ENCODE measurements at regions not wholly inside any gene's neighbourhood (a gene's known extent, or its start where the extent isn't known, plus 50 kb on each side); places are given as distances from the start of the nearest gene placed in this dataset.
"Not testable (repeated sequence)": the region's sequence is repeated elsewhere in the genome, so short reads cannot be mapped to it uniquely, and the experiment has no call there.

DNA sequence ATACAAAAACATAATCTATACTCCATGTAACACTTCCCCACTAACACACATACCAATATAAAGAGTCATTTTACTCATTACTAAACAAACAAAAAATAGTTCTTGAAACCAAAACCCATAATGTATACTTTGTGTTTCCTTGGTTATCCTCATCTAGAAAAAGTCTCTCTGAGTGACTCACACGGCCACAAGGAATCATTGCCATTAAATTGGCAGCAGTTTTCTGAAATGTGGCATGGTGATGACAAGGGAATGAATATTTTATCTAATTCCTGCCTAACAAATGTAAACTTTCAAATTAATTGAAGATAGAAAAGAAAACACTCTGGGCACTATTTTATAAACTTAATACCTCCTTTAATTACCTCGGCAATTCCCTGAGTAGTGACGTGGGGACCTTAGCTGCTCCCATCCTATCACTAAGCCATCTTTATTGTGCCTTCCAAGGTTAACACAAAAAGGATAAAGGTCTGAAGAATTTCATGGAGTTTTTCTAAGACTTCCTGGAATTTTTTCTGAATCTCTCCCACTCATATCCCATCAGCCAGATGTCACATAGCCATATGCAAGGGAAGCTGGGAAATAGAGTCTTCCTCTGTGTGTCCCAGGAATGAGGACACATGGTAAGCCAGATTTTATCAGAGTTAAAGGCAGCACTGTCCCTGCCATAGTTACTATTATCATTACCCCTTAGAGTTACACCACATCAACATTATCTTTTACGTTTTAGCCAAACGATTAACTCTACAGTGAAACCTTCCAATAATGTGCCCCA is 857.2 kb upstream of the TENM4 start:
- no peak overlapping the region for H3K27ac Mint-ChIP-seq
- no peaks in the 10 kb centered on the region for H3K36me3 Mint-ChIP-seq (ENCODE audit: low read depth)
- POLR2A ChIA-PET, result no interaction called here
- DNase-seq, result no peak
- no peaks in the 10 kb centered on the region for H3K27me3 Mint-ChIP-seq
- H3K4me3 Mint-ChIP-seq, result no peak overlapping the region
- CTCF ChIA-PET, result no interaction called here
- H3K9me3 Mint-ChIP-seq, result peaks cover 8% of the 10 kb centered on the region
- H3K4me1 Mint-ChIP-seq, result no peaks in the 10 kb centered on the region

DNA sequence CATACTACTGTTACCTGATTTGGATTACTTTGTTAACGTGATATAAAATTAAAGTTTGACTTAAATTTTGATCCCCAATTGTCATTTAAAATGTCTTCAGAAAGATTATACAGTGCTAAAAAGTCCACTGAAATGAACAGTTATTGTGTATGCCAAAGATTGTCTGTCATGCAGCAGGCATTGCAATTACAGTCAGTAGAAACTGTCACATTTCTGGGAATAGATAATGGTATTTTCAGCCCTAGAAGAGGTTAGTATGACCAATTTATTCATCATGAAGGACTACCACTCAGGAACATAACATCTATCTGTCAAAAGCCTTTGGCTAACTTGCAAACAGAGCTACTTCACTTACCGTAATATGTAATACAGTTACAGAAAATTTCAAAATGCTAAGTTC is 852.5 kb upstream of the TENM4 start:
- Mint-ChIP-seq H3K9me3 (peaks cover 2% of the 10 kb centered on the region), H3K27me3 (no peaks in the 10 kb centered on the region), H3K36me3 (ENCODE audit: low read depth) (no peaks in the 10 kb centered on the region), H3K4me3 (no peak overlapping the region), H3K4me1 (no peaks in the 10 kb centered on the region), H3K27ac (no peak overlapping the region)
- DNase-seq, result no peak
- ChIA-PET POLR2A (no interaction called here), CTCF (no interaction called here)

DNA sequence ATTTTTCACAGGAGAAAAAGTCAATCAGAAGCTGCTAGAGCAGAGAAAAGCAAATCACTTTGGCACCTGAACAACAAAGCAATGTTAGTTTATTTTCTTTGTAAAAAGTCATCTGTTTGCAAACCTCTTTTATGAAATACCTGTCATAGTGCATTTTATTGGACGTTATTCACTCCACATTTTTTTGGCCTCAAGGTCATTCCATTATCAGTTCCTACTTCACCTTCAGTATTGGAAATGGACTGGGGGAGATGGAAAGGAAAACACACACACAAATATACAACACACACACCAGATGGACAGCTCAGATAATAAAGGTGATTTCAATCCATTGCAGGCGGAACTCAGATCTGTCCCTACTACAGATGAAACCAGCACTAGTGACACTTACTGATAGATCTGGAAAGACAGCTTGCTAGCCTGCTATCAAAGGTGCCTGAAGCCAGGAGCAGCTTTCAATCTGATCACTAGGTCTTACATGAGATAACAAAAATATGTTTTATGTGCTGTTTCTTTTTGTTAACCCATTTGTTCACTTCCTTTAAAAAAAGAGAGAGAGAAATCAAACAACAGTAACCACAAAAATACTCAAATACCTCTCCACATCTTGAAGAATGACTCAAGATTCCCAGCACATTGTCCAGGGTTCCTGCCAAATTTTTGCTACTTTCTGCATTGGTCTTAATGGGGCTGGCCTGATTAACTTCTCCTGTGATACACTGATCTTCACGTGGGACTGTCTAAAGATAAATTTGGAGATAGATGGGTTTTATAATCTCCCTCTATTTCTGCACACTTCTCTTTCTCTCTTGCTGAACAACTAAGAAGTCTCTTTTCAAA is 844.3 kb upstream of the TENM4 start:
- Mint-ChIP-seq H3K27ac (no peak overlapping the region), H3K4me3 (no peak overlapping the region), H3K9me3 (peaks cover 2% of the 10 kb centered on the region), H3K4me1 (no peaks in the 10 kb centered on the region), H3K36me3 (ENCODE audit: low read depth) (no peaks in the 10 kb centered on the region), H3K27me3 (no peaks in the 10 kb centered on the region)
- ChIA-PET CTCF (no interaction called here), POLR2A (no interaction called here)
- DNase-seq, result no peak

DNA sequence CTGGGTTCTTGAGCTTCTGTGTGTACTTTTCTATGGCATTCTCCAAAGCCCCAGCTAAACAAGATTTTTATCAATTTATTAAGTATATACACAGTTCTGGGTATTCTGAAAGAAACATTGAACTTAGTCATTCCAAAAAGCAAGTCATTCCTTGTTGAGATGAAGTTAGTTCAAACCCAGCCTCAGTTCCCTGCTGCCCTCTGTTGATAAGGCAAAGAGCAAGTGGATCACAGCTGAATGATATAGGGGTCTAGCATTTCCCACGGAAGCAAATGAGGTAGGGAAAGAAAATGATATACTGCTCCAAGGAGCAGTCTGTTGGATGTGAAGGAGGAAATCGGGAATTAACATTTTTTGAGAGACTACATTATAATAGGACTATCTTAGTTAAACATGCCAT is 841.8 kb upstream of the TENM4 start:
- H3K36me3 Mint-ChIP-seq (ENCODE audit: low read depth), result no peaks in the 10 kb centered on the region
- CTCF ChIA-PET, result no interaction called here

DNA sequence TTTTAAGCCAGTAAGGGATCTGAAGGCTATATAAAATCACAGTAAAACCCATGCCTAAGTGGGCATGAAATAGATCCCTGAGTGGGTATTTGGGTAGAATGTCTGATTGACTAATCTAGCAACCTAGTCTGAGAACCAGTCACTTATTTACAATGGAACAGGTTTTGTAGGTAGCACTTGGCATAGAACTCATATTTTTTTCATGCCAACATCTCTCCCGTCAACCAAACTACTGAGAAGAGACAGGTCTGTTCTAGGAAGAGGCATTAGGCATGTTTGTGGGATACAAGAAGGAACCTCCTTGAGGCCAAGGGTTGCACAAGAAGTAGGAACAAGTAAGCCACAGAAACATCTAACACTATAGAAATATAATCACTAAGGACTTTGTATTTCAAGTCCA is 840.4 kb upstream of the TENM4 start:
- POLR2A ChIA-PET, result no interaction called here
- DNase-seq, result no peak
- Mint-ChIP-seq H3K36me3 (ENCODE audit: low read depth) (no peaks in the 10 kb centered on the region), H3K4me1 (no peaks in the 10 kb centered on the region), H3K9me3 (peaks cover 2% of the 10 kb centered on the region), H3K27ac (no peak overlapping the region), H3K27me3 (no peaks in the 10 kb centered on the region), H3K4me3 (no peak overlapping the region)
- CTCF ChIA-PET, result no interaction called here

More for the DNA sequence above, 841.8 kb upstream of the TENM4 start:
- no peaks in the 10 kb centered on the region for H3K4me1 Mint-ChIP-seq
- peaks cover 2% of the 10 kb centered on the region for H3K9me3 Mint-ChIP-seq
- no peaks in the 10 kb centered on the region for H3K27me3 Mint-ChIP-seq
- H3K27ac Mint-ChIP-seq, result no peak overlapping the region
- POLR2A ChIA-PET, result no interaction called here
- no peak for DNase-seq
- no peak overlapping the region for H3K4me3 Mint-ChIP-seq

DNA sequence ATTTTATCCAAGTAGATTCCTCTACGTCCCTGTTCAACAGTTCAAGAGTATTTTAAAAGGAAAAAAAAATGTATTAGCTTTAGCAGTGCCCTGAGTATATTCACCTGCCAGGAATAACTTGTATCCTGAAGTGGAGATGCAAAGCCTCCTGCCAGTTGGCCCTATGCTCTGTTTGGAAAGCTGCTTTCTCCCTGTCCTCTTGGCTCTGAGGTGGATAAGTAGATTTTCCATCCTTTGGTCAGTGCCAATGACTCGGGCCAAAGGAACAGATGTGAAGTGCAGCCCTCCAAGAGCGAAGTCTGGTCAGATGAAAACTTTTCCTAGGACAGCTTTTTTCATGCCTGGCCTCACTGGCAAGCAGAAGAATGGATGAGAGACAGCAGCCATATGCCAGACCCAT is 839.9 kb upstream of the TENM4 start:
- no peak for DNase-seq
- Mint-ChIP-seq H3K4me3 (no peak overlapping the region), H3K27ac (no peak overlapping the region), H3K27me3 (no peaks in the 10 kb centered on the region), H3K36me3 (ENCODE audit: low read depth) (no peaks in the 10 kb centered on the region), H3K9me3 (peaks cover 2% of the 10 kb centered on the region), H3K4me1 (no peaks in the 10 kb centered on the region)
- ChIA-PET CTCF (no interaction called here), POLR2A (no interaction called here)

DNA sequence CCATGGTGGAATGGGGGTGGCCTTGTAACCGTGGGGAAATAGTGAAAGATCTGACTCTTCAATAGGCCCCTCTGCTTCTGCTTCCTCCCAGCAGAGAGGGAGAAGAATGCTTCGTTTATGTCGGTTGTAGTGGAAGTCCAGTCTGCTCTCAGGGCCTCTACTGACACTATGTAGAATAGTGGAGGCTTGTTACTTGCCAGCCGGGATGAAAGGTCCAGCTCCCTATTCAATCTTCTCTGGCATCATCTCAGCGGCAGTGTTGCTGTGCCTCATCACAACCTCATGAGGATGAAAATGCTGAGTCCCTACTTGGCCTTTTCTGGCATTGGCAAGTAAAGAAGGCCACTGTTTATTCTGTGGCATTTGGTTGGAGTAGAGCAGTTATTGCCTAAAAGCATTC is 820.9 kb upstream of the TENM4 start:
- H3K4me1 Mint-ChIP-seq, result no peaks in the 10 kb centered on the region
- H3K9me3 Mint-ChIP-seq, result peaks cover 7% of the 10 kb centered on the region
- no peaks in the 10 kb centered on the region for H3K27me3 Mint-ChIP-seq
- no peak for DNase-seq
- CTCF ChIA-PET, result no interaction called here
- H3K27ac Mint-ChIP-seq, result no peak overlapping the region
- POLR2A ChIA-PET, result no interaction called here
- H3K4me3 Mint-ChIP-seq, result no peak overlapping the region
- H3K36me3 Mint-ChIP-seq (ENCODE audit: low read depth), result no peaks in the 10 kb centered on the region

DNA sequence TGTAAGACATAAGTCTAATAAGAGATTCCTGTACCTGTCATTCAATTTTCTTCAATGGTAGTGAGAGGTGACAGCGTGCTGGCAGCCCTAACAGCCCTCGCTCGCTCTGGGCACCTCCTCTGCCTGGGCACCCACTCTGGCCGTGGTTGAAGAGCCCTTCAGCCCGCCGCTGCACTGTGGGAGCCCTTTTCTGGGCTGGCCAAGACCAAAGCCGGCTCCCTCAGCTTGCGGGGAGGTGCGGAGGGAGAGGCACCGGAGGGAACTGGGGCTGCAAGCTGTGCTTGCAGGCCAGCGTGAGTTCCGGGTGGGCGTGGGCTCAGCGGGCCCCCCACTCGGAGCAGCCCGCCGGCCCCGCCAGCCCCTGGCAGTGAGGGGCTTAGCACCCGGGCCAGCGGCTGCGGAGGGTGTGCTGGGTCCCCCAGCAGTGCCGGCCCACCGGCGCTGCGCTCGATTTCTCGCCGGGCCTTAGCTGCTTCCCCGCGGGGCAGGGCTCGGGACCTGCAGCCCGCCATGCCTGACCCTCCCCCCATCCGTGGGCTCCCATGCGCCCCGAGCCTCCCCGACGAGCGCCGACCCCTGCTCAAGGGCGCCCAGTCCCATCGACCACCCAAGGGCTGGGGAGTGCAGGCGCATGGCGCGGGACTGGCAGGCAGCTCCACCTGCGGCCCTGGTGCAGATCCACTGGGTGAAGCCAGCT is 816.6 kb upstream of the TENM4 start:
- H3K4me1 Mint-ChIP-seq; H3K27ac Mint-ChIP-seq; CTCF ChIA-PET; POLR2A ChIA-PET; H3K4me3 Mint-ChIP-seq; DNase-seq; H3K36me3 Mint-ChIP-seq (ENCODE audit: low read depth); H3K27me3 Mint-ChIP-seq: not testable (repeated sequence)
- H3K9me3 Mint-ChIP-seq, result peaks cover 11% of the 10 kb centered on the region

DNA sequence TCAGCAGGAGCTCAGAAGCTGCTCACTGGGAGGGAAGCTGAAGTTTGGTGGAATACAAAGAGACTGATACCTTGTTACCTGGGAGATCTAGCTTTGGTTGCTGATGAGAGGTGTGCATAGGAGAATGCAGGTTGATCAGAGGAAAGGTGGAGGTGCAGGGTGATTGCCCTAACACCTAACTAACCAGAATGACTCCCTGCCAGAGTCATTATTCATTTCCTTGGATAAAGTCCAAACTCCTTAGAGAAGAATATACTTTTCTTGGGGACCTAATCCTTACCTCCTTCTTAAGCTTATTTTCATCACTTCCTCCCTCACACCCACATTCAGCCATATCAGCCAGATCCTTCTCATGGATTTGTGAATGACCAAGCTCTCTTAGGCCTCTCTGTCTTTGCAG is 814.2 kb upstream of the TENM4 start:
- Mint-ChIP-seq H3K27ac (no peak overlapping the region), H3K4me1 (no peaks in the 10 kb centered on the region), H3K36me3 (ENCODE audit: low read depth) (no peaks in the 10 kb centered on the region), H3K4me3 (no peak overlapping the region), H3K9me3 (peaks cover 11% of the 10 kb centered on the region), H3K27me3 (no peaks in the 10 kb centered on the region)
- POLR2A ChIA-PET, result no interaction called here
- CTCF ChIA-PET, result no interaction called here
- DNase-seq, result no peak

DNA sequence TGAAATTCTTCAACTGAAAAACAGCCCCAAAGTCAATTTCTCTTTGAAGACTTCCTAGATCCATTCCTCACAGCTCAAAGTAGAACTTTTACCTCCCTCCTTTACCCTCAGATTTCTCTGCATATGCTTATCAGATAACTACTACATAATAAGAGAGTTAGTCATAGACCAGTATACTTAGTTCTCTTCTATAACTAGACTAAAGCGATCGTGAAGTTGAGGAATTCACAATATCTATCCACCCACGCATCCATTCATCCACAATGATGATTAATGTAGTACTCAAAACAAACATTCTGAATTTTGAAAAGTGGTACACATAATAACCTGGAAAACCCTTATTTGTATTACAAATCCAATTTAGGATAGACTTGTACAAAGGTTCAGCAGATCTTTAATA is 800.9 kb upstream of the TENM4 start:
- ChIA-PET CTCF (no interaction called here), POLR2A (no interaction called here)
- Mint-ChIP-seq H3K4me1 (no peaks in the 10 kb centered on the region), H3K4me3 (no peak overlapping the region), H3K27me3 (no peaks in the 10 kb centered on the region), H3K27ac (no peak overlapping the region), H3K36me3 (ENCODE audit: low read depth) (no peaks in the 10 kb centered on the region), H3K9me3 (peaks cover 3% of the 10 kb centered on the region)
- DNase-seq, result no peak

DNA sequence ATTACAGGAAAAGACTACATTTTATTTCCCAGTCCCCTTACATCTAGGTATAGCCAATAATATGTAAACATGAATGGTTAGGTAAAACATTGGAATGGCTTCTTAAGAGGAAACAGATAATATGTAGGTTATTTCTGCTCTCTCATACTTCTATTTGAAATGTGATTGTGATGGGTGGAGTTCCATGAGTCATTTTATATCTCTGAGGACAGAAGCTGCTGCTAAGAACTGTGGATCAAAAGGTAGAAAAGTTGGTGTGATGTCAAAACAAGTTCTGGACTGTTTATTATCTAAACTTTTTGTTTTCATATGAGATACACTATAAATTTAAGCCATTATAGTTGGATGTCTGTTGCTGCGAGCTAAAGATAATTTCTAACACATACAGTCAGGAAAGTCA is 799.4 kb upstream of the TENM4 start:
- Mint-ChIP-seq H3K4me3 (no peak overlapping the region), H3K36me3 (ENCODE audit: low read depth) (no peaks in the 10 kb centered on the region), H3K4me1 (no peaks in the 10 kb centered on the region), H3K27me3 (no peaks in the 10 kb centered on the region), H3K27ac (no peak overlapping the region), H3K9me3 (no peaks in the 10 kb centered on the region)
- DNase-seq, result no peak
- ChIA-PET POLR2A (no interaction called here), CTCF (no interaction called here)

DNA sequence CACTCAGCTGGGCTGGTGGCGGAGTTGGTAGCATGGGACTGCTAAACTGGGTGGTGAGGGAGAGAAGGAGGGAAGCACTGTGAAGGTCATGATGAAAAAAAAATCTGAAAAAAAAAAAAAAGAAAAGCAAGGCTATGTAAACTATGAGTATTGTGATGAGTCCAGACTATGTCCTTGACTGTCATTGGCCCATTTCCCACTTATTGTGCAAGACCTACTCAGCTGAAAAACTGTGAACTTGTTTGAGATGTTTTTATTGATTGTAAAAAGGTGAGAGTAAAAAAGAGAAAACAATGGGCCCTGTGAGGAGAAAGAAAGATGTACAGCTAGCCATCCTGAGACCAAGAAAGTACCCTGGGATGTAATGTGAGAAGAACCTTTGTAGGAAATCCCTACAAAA is 798.4 kb upstream of the TENM4 start:
- Mint-ChIP-seq H3K9me3 (peaks cover 2% of the 10 kb centered on the region), H3K36me3 (ENCODE audit: low read depth) (no peaks in the 10 kb centered on the region), H3K4me1 (no peaks in the 10 kb centered on the region), H3K27me3 (no peaks in the 10 kb centered on the region), H3K27ac (no peak overlapping the region), H3K4me3 (no peak overlapping the region)
- POLR2A ChIA-PET, result no interaction called here
- DNase-seq, result no peak
- CTCF ChIA-PET, result no interaction called here

DNA sequence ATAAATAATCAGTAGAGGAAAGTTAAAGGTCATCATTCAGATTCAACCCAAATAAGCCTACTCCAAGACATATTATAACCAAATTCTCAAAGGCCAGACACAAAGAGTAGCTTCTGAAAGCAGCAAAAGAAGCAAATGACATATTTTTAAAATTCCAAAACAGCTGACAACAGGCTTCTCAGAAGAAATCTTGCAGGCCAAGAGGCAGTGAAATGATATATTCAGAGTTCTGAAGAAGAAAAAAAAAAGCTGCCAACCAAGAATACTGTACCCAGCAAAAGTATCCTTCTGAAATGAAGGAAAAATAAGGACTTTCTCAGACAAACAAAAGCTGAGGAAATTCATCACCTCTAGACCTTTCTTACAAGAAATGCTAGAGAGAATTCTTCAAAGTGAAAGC is 787.1 kb upstream of the TENM4 start:
- ChIA-PET CTCF (no interaction called here), POLR2A (no interaction called here)
- Mint-ChIP-seq H3K27me3 (no peaks in the 10 kb centered on the region), H3K9me3 (peaks cover 30% of the 10 kb centered on the region), H3K36me3 (ENCODE audit: low read depth) (no peaks in the 10 kb centered on the region), H3K4me1 (no peaks in the 10 kb centered on the region), H3K4me3 (no peak overlapping the region), H3K27ac (no peak overlapping the region)
- no peak for DNase-seq

Measured in activated CD4-positive, alpha-beta T cell treated with anti-CD3 and anti-CD28 coated beads, Interleukin-2, amount 10 ng/mL, durations not matched to agents 7 days and 5 days (primary cell).